HEK293T (cell line): ENCODE measurements at regions not wholly inside any gene's neighbourhood (a gene's known extent, or its start where the extent isn't known, plus 50 kb on each side); places are given as distances from the start of the nearest gene placed in this dataset.

Source experiments
- ARNT ChIP-seq: fragments of 450-650 bp; IDR thresholded peaks from 2 replicates; pipeline ENCODE4 v1.6.1; 2017; ENCODE audit warnings: mild to moderate bottlenecking
- BHLHE40 ChIP-seq: fragments of 450-650 bp; IDR thresholded peaks from 2 replicates; pipeline ENCODE4 v1.6.1; 2016; ENCODE audit warnings: mild to moderate bottlenecking, moderate library complexity, borderline replicate concordance
- CTBP1 ChIP-seq: fragments of 450-650 bp; IDR thresholded peaks from 2 replicates; pipeline ENCODE4 v1.6.1; 2016; ENCODE audit warnings: borderline replicate concordance
- ELF4 ChIP-seq: fragments of 450-650 bp; IDR thresholded peaks from 2 replicates; pipeline ENCODE4 v1.6.1; 2017; ENCODE audit warnings: antibody characterized with exemption
- FOXK2 ChIP-seq: fragments of 450-650 bp; IDR thresholded peaks from 2 replicates; pipeline ENCODE4 v1.6.1; 2016; ENCODE audit warnings: mild to moderate bottlenecking
- FOXM1 ChIP-seq: fragments of 450-650 bp; IDR thresholded peaks from 2 replicates; pipeline ENCODE4 v1.6.1; 2017; ENCODE audit warnings: mild to moderate bottlenecking, borderline replicate concordance
- HDGF ChIP-seq: fragments of 450-650 bp; IDR thresholded peaks from 2 replicates; pipeline ENCODE4 v1.6.1; 2017; ENCODE audit warnings: antibody characterized with exemption, borderline replicate concordance
- LEF1 ChIP-seq: fragments of 450-650 bp; IDR thresholded peaks from 2 replicates; pipeline ENCODE4 v1.6.1; 2017; ENCODE audit warnings: mild to moderate bottlenecking, borderline replicate concordance
- NFRKB ChIP-seq: fragments of 450-650 bp; IDR thresholded peaks from 2 replicates; pipeline ENCODE4 v1.6.1; 2016; ENCODE audit warnings: mild to moderate bottlenecking, moderate library complexity
- PKNOX1 ChIP-seq: fragments of 450-650 bp; IDR thresholded peaks from 2 replicates; pipeline ENCODE4 v1.6.1; 2016
- SP1 ChIP-seq: fragments of 450-650 bp; IDR thresholded peaks from 2 replicates; pipeline ENCODE4 v1.6.1; 2017
- SUZ12 ChIP-seq: fragments of 450-650 bp; IDR thresholded peaks from 2 replicates; pipeline ENCODE4 v1.6.1; 2016; ENCODE audit warnings: mild to moderate bottlenecking
- TARDBP ChIP-seq: fragments of 450-650 bp; IDR thresholded peaks from 2 replicates; pipeline ENCODE4 v1.6.1; 2016
- ZNF384 ChIP-seq: fragments of 450-650 bp; IDR thresholded peaks from 2 replicates; pipeline ENCODE4 v1.6.1; 2016

GRCh38 chr20:21632735-21633053 is 72.8 kb upstream of the PAX1 start:
- TF ChIP-seq SP1 (no peak), HDGF (no peak), LEF1 (no peak), TARDBP (no peak), NFRKB (no peak), FOXM1 (no peak), ELF4 (no peak), BHLHE40 (no peak), ZNF384 (no peak), PKNOX1 (no peak), ARNT (no peak), SUZ12 (no peak), CTBP1 (no peak), FOXK2 (no peak)
